ENCODE measurements at regions not wholly inside any gene's neighbourhood (a gene's known extent, or its start where the extent isn't known, plus 50 kb on each side); places are given as distances from the start of the nearest gene placed in this dataset.

- no peak for TF ChIP-seq TCF4 (CRISPR knock-in tag; IDR thresholded peaks at IDR 0.05; ENCODE audit: borderline replicate concordance)
- TF ChIP-seq PATZ1 (CRISPR knock-in tag; IDR thresholded peaks at IDR 0.05; ENCODE audit: borderline replicate concordance): no peak
- TF ChIP-seq CREB5 (CRISPR knock-in tag; IDR thresholded peaks at IDR 0.05; ENCODE audit: low read depth): no peak
- TF ChIP-seq ESRRG (CRISPR knock-in tag; IDR thresholded peaks at IDR 0.05): no peak
- TF ChIP-seq GLIS3 (CRISPR knock-in tag; IDR thresholded peaks at IDR 0.05): no peak
- TF ChIP-seq ZNF8 (CRISPR knock-in tag; IDR thresholded peaks at IDR 0.05): no peak
- no peak for TF ChIP-seq ZNF565 (CRISPR knock-in tag; conservative IDR thresholded peaks at IDR 0.05; ENCODE audit: low read depth)
- no peak for TF ChIP-seq RARB (CRISPR knock-in tag; IDR thresholded peaks at IDR 0.05)
Measured at GRCh38 chr21:35599164-35599563, 461.2 kb downstream of the SETD4 start.

Measured in SK-N-SH treated with all-trans-retinoic acid at 6 μM for 48 hours (cell line).